ELF-1 (cell line): ENCODE measurements at regions not wholly inside any gene's neighbourhood (a gene's known extent, or its start where the extent isn't known, plus 50 kb on each side); places are given as distances from the start of the nearest gene placed in this dataset.
"Not testable (repeated sequence)": the region's sequence is repeated elsewhere in the genome, so short reads cannot be mapped to it uniquely, and the experiment has no call there.

ENCODE experiments used
- DNase-seq: peaks from one replicate; pipeline ENCODE4 v3.0.0-alpha.2; 2016; ENCODE audit warnings: low read depth, low spot score

- no peak for DNase-seq
Measured at GRCh38 chr3:144458283-144458682, 486.7 kb downstream of the DIPK2A start.

GRCh38 chr3:144462337-144462736 lies 490.7 kb downstream of the DIPK2A start:
- no peak for DNase-seq

- DNase-seq: no peak
Measured at GRCh38 chr3:144463911-144464310, 492.3 kb downstream of the DIPK2A start.

GRCh38 chr3:144466114-144466513 lies 494.5 kb downstream of the DIPK2A start:
- no peak for DNase-seq

GRCh38 chr3:144466540-144466939 lies 494.9 kb downstream of the DIPK2A start:
- no peak for DNase-seq

GRCh38 chr3:144470666-144471065 lies 499.0 kb downstream of the DIPK2A start:
- no peak for DNase-seq

- no peak for DNase-seq
Measured at GRCh38 chr3:144477593-144477992, 506.0 kb downstream of the DIPK2A start.

- DNase-seq: no peak
Measured at GRCh38 chr3:144480416-144480919, 508.8 kb downstream of the DIPK2A start.

GRCh38 chr3:144482876-144483275 lies 511.3 kb downstream of the DIPK2A start:
- no peak for DNase-seq

GRCh38 chr3:144487011-144487410 lies 515.4 kb downstream of the DIPK2A start:
- DNase-seq: no peak

- no peak for DNase-seq
Measured at GRCh38 chr3:144488927-144489326, 517.3 kb downstream of the DIPK2A start.

GRCh38 chr3:144491333-144491732 lies 519.7 kb downstream of the DIPK2A start:
- DNase-seq: peak; percentile 14

- DNase-seq: not testable (repeated sequence)
Measured at GRCh38 chr3:144494651-144495050, 523.0 kb downstream of the DIPK2A start.

- no peak for DNase-seq
Measured at GRCh38 chr3:144496141-144496835, 524.7 kb downstream of the DIPK2A start.

GRCh38 chr3:144497452-144497851 lies 525.8 kb downstream of the DIPK2A start:
- peak; percentile 40 for DNase-seq

GRCh38 chr3:144499001-144499930 lies 527.6 kb downstream of the DIPK2A start:
- no peak for DNase-seq

GRCh38 chr3:144501467-144501866 lies 529.8 kb downstream of the DIPK2A start:
- DNase-seq: no peak

GRCh38 chr3:144502402-144502801 lies 530.8 kb downstream of the DIPK2A start:
- peak; percentile 44 for DNase-seq

GRCh38 chr3:144506375-144506774 lies 534.8 kb downstream of the DIPK2A start:
- not testable (repeated sequence) for DNase-seq

GRCh38 chr3:144511346-144511745 lies 539.7 kb downstream of the DIPK2A start:
- DNase-seq: no peak

GRCh38 chr3:144516026-144516425 lies 544.4 kb downstream of the DIPK2A start:
- DNase-seq: no peak

GRCh38 chr3:144516589-144516988 lies 545.0 kb downstream of the DIPK2A start:
- DNase-seq: no peak

- no peak for DNase-seq
Measured at GRCh38 chr3:144521131-144521530, 549.5 kb downstream of the DIPK2A start.
